ENCODE measurements at regions not wholly inside any gene's neighbourhood (a gene's known extent, or its start where the extent isn't known, plus 50 kb on each side); places are given as distances from the start of the nearest gene placed in this dataset.

DNA sequence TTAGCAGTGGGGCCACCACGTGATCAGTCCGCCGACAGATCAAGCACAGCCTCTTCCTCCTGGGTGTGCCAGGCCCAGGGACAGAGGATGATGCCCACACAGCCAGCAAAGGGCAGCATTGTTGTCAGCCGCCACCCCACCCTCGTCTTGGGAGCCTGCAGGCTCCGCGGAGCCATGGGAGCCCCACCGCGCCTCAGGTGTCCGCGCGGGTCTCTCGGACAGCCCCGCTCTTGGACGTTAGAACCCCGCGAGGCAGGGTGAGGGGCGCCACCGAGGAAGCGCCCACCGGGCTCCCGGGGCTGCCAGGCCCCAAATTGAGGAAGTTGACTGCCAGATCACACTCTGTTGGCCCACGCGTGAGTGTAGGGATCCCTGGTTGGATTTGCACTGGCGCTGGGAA is 83.9 kb upstream of the MS4A8 start:
- TF ChIP-seq RARB (CRISPR knock-in tag; IDR thresholded peaks at IDR 0.05) (no peak), ZFP3 (CRISPR knock-in tag; IDR thresholded peaks at IDR 0.05) (no peak), GLIS3 (CRISPR knock-in tag; IDR thresholded peaks at IDR 0.05) (no peak), BACH2 (CRISPR knock-in tag; IDR thresholded peaks at IDR 0.05; ENCODE audit: borderline replicate concordance) (no peak)
- TF ChIP-seq, protein P1, sequence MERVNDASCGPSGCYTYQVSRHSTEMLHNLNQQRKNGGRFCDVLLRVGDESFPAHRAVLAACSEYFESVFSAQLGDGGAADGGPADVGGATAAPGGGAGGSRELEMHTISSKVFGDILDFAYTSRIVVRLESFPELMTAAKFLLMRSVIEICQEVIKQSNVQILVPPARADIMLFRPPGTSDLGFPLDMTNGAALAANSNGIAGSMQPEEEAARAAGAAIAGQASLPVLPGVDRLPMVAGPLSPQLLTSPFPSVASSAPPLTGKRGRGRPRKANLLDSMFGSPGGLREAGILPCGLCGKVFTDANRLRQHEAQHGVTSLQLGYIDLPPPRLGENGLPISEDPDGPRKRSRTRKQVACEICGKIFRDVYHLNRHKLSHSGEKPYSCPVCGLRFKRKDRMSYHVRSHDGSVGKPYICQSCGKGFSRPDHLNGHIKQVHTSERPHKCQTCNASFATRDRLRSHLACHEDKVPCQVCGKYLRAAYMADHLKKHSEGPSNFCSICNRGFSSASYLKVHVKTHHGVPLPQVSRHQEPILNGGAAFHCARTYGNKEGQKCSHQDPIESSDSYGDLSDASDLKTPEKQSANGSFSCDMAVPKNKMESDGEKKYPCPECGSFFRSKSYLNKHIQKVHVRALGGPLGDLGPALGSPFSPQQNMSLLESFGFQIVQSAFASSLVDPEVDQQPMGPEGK (CRISPR knock-in tag; IDR thresholded peaks at IDR 0.05; ENCODE audit: borderline replicate concordance): no peak
- TF ChIP-seq, protein P2, sequence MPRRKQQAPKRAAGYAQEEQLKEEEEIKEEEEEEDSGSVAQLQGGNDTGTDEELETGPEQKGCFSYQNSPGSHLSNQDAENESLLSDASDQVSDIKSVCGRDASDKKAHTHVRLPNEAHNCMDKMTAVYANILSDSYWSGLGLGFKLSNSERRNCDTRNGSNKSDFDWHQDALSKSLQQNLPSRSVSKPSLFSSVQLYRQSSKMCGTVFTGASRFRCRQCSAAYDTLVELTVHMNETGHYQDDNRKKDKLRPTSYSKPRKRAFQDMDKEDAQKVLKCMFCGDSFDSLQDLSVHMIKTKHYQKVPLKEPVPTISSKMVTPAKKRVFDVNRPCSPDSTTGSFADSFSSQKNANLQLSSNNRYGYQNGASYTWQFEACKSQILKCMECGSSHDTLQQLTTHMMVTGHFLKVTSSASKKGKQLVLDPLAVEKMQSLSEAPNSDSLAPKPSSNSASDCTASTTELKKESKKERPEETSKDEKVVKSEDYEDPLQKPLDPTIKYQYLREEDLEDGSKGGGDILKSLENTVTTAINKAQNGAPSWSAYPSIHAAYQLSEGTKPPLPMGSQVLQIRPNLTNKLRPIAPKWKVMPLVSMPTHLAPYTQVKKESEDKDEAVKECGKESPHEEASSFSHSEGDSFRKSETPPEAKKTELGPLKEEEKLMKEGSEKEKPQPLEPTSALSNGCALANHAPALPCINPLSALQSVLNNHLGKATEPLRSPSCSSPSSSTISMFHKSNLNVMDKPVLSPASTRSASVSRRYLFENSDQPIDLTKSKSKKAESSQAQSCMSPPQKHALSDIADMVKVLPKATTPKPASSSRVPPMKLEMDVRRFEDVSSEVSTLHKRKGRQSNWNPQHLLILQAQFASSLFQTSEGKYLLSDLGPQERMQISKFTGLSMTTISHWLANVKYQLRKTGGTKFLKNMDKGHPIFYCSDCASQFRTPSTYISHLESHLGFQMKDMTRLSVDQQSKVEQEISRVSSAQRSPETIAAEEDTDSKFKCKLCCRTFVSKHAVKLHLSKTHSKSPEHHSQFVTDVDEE (CRISPR knock-in tag; IDR thresholded peaks at IDR 0.05): no peak
- TF ChIP-seq, protein P3, sequence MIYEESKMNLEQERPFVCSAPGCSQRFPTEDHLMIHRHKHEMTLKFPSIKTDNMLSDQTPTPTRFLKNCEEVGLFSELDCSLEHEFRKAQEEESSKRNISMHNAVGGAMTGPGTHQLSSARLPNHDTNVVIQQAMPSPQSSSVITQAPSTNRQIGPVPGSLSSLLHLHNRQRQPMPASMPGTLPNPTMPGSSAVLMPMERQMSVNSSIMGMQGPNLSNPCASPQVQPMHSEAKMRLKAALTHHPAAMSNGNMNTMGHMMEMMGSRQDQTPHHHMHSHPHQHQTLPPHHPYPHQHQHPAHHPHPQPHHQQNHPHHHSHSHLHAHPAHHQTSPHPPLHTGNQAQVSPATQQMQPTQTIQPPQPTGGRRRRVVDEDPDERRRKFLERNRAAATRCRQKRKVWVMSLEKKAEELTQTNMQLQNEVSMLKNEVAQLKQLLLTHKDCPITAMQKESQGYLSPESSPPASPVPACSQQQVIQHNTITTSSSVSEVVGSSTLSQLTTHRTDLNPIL (CRISPR knock-in tag; IDR thresholded peaks at IDR 0.05; ENCODE audit: low read depth): no peak

Measured in SK-N-SH treated with all-trans-retinoic acid at 6 μM for 48 hours (cell line).